SK-N-SH (cell line): ENCODE measurements at regions not wholly inside any gene's neighbourhood (a gene's known extent, or its start where the extent isn't known, plus 50 kb on each side); places are given as distances from the start of the nearest gene placed in this dataset.

ENCODE experiments used
- CTCF ChIA-PET: fragments of 300-600, 350-600 bp; formaldehyde crosslinking; extraction: SDS; loops from one replicate; lab custom pipeline; 2021; lab: Yijun Ruan, JAX
- POLR2A ChIA-PET: fragments of 350-600 bp; sonication (Branson Sonifier 250); formaldehyde crosslinking; extraction: SDS; loops from one replicate; lab custom pipeline; 2020; ENCODE audit warnings: antibody characterized with exemption, inconsistent platforms; lab: Yijun Ruan, JAX
- DNase-seq: peaks from one replicate; pipeline ENCODE4 v3.0.0; 2012
- H2AFZ ChIP-seq: fragments of 200-600 bp; sonication (generic); 2 replicates; pipeline ENCODE4 v1.8.1; 2016; ENCODE audit warnings: antibody characterized with exemption, mild to moderate bottlenecking, low read depth
- H3F3A ChIP-seq: fragments of 200-600 bp; sonication (generic); replicated peaks from 2 replicates; pipeline ENCODE3; 2016; ENCODE audit warnings: antibody characterized with exemption, mild to moderate bottlenecking; ENCODE audit not compliant: insufficient read depth
- H3K27ac ChIP-seq, 2 experiments: fragments of 200-500 bp in 1 of 2; fragments of 200-600 bp in 1 of 2; sonication (Bioruptor generic) in 1 of 2; sonication (generic), shearing (Covaris generic) in 1 of 2; 2 replicates each; pipeline versions ENCODE4 v1.5.1 to v1.6.1; 2014 to 2016; ENCODE audit warnings: low read depth in 2 of 2, inconsistent platforms in 1 of 2, low read length in 1 of 2, mild to moderate bottlenecking in 1 of 2, mixed read lengths in 1 of 2
- H3K27me3 ChIP-seq: fragments of 200-600 bp; sonication (generic), shearing (Covaris generic); 2 replicates; pipeline ENCODE4 v1.6.1; 2016; ENCODE audit warnings: mixed run types; ENCODE audit not compliant: insufficient read depth
- H3K36me3 ChIP-seq, 2 experiments: fragments of 200-500 bp in 1 of 2; fragments of 200-600 bp in 1 of 2; sonication (Bioruptor generic) in 1 of 2; sonication (generic) in 1 of 2; replicated peaks in 1 of 2; 2 replicates each; pipeline versions ENCODE3 to v1.5.1; 2014 to 2016; ENCODE audit warnings: low read length in 1 of 2, mild to moderate bottlenecking in 1 of 2; ENCODE audit not compliant: insufficient read depth in 2 of 2, control insufficient read depth in 1 of 2
- H3K4me1 ChIP-seq, 2 experiments: fragments of 200-500 bp in 1 of 2; fragments of 200-600 bp in 1 of 2; sonication (Bioruptor generic) in 1 of 2; sonication (generic), shearing (Covaris generic) in 1 of 2; 2 replicates each; pipeline versions ENCODE4 v1.5.1 to v1.6.1; 2014 to 2016; ENCODE audit warnings: low read depth in 1 of 2, low read length in 1 of 2, mixed run types in 1 of 2; ENCODE audit not compliant: insufficient read depth in 2 of 2, control insufficient read depth in 1 of 2
- H3K4me2 ChIP-seq: fragments of 200-600 bp; sonication (generic), shearing (Covaris generic); 2 replicates; pipeline ENCODE4 v1.6.1; 2017; ENCODE audit warnings: mixed run types
- H3K4me3 ChIP-seq, 2 experiments: fragments of 200-500 bp in 1 of 2; fragments of 200-600 bp in 1 of 2; sonication (Bioruptor generic) in 1 of 2; sonication (generic), shearing (Covaris generic) in 1 of 2; 2 replicates each; pipeline versions ENCODE4 v1.5.1 to v1.8.1; 2014 to 2016; ENCODE audit warnings: low read depth in 2 of 2, inconsistent platforms in 1 of 2, low read length in 1 of 2, mild to moderate bottlenecking in 1 of 2, mixed read lengths in 1 of 2, moderate library complexity in 1 of 2
- H3K79me2 ChIP-seq: fragments of 200-600 bp; sonication (generic); 2 replicates; pipeline ENCODE4 v1.8.1; 2017; ENCODE audit warnings: mild to moderate bottlenecking; ENCODE audit not compliant: insufficient read depth
- H3K9ac ChIP-seq: fragments of 200-600 bp; sonication (generic); 2 replicates; pipeline ENCODE4 v1.6.1; 2017; ENCODE audit warnings: mixed run types
- H3K9me2 ChIP-seq: fragments of 200-600 bp; sonication (generic); 2 replicates; pipeline ENCODE4 v1.6.1; 2017; ENCODE audit warnings: mixed run types
- H3K9me3 ChIP-seq: fragments of 200-600 bp; sonication (generic); 2 replicates; pipeline ENCODE4 v1.6.1; 2017; ENCODE audit warnings: mixed run types, mild to moderate bottlenecking, moderate library complexity
- H4K20me1 ChIP-seq: fragments of 200-600 bp; sonication (generic); 2 replicates; pipeline ENCODE4 v1.6.1; 2017; ENCODE audit warnings: mild to moderate bottlenecking, mixed run types; ENCODE audit not compliant: insufficient read depth
- CHD2 ChIP-seq: fragments of 150-350 bp; IDR thresholded peaks from 2 replicates; pipeline ENCODE4 v1.6.1; 2018; ENCODE audit warnings: low read length; ENCODE audit not compliant: partially characterized antibody
- EZH2phosphoT487 ChIP-seq: fragments of 200-600 bp; sonication (generic); IDR thresholded peaks from 2 replicates; pipeline ENCODE4 v1.6.1; 2017; ENCODE audit warnings: low read depth, mixed run types, mild to moderate bottlenecking, antibody characterized with exemption, moderate library complexity, borderline replicate concordance
- FOSL2 ChIP-seq: IDR thresholded peaks from 2 replicates; pipeline ENCODE4 v1.4.0; 2012; ENCODE audit warnings: low read depth, mild to moderate bottlenecking, moderate library complexity, borderline replicate concordance
- FOXJ3 ChIP-seq: sonication (generic); formaldehyde crosslinking; IDR thresholded peaks from 2 replicates; pipeline ENCODE4 v1.5.1; 2020; ENCODE audit warnings: mild to moderate bottlenecking, missing genetic modification reagents
- FOXM1 ChIP-seq: IDR thresholded peaks from 2 replicates; pipeline ENCODE4 v1.4.0; 2012; ENCODE audit warnings: low read depth, mild to moderate bottlenecking
- GATA2 ChIP-seq: sonication (generic); formaldehyde crosslinking; IDR thresholded peaks from 2 replicates; pipeline ENCODE4 v1.5.0; 2020; ENCODE audit warnings: mild to moderate bottlenecking, missing genetic modification reagents
- MXI1 ChIP-seq: IDR thresholded peaks from 2 replicates; pipeline ENCODE4 v1.6.1; 2012; ENCODE audit warnings: mild to moderate bottlenecking, low read depth, low read length, improper control_type of control experiment
- PBX3 ChIP-seq: IDR thresholded peaks from 2 replicates; pipeline ENCODE4; 2012
- RCOR1 ChIP-seq: fragments of 150-350 bp; IDR thresholded peaks from 2 replicates; pipeline ENCODE4 v1.6.1; 2017; ENCODE audit warnings: antibody characterized with exemption, low read length
- RXRA ChIP-seq: IDR thresholded peaks from 2 replicates; pipeline ENCODE4 v1.4.0; 2012; ENCODE audit warnings: low read depth, mild to moderate bottlenecking, borderline replicate concordance
- SIN3A ChIP-seq: IDR thresholded peaks from 2 replicates; pipeline ENCODE4 v1.6.1; 2012; ENCODE audit warnings: low read depth, mild to moderate bottlenecking, low read length, moderate library complexity, borderline replicate concordance
- TAF1 ChIP-seq: IDR thresholded peaks from 2 replicates; pipeline ENCODE4 v1.6.1; 2012; ENCODE audit warnings: low read depth, mild to moderate bottlenecking, low read length, moderate library complexity, borderline replicate concordance
- TCF12 ChIP-seq: IDR thresholded peaks from 2 replicates; pipeline ENCODE4 v1.4.0; 2012
- USF1 ChIP-seq: IDR thresholded peaks from 2 replicates; pipeline ENCODE4 v1.4.0; 2012; ENCODE audit warnings: low read depth, borderline replicate concordance
- USF2 ChIP-seq: fragments of 150-350 bp; IDR thresholded peaks from 2 replicates; pipeline ENCODE4 v1.6.1; 2017; ENCODE audit warnings: antibody characterized with exemption, low read length, low read depth, borderline replicate concordance
- WGBS: methylation state at CpG from one replicate; pipeline ENCODE4 v1.1.6; 2017; ENCODE audit warnings: low lambda C conversion rate; 5-methylcytosine and 5-hydroxymethylcytosine counted together
- TF ChIP-seq, protein P1 (sequence below): IDR thresholded peaks from 2 replicates; pipeline ENCODE4 v1.4.0; 2012; ENCODE audit warnings: low read depth
- TF ChIP-seq, protein P2 (sequence below): fragments of 200-600 bp; sonication (generic); IDR thresholded peaks from 2 replicates; pipeline ENCODE4 v1.6.1; 2017; ENCODE audit warnings: antibody characterized with exemption, mild to moderate bottlenecking, moderate library complexity
- TF ChIP-seq, protein P3 (sequence below): IDR thresholded peaks from 2 replicates; pipeline ENCODE4 v1.4.0; 2012; ENCODE audit warnings: low read depth, borderline replicate concordance

GRCh38 chr1:238129677-238130076 is 239.0 kb upstream of the ZP4 start (continued):
- TF ChIP-seq TAF1 (no peak), USF2 (no peak), MXI1 (no peak), USF1 (no peak)

DNA sequence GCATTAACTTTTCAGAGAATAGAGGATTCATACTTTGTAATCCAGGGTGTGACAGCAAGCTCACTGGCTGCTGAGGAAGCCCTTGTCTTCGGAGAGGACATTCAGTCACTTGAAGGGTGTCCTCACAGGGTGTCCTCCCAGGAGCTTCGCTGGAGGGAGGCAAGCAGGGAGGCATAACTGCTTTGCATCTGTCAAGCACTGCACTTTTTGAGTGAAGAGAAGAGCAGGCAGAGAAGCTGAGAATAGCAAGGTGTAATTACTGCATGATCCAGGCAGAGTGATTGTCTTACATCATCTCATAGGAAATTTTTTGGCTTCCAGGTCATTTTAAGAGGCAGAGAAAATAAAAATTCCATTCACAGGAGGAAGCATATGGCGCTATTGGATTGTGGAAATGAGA is 232.5 kb upstream of the ZP4 start:
- 14% methylated on average over 3 of the region's 3 CpGs for WGBS
- ChIA-PET POLR2A (no interaction called here), CTCF (interaction anchor here (1.2 kb wide), 1 partner anchor 9 kb away, joined by 4 read pairs; no protein-coding TSS in a partner anchor)
- no peak for DNase-seq
- H3K9me2 ChIP-seq, result no peaks in the 10 kb centered on the region
- H3K27me3 ChIP-seq, result no peaks in the 10 kb centered on the region
- TF ChIP-seq, protein P1, sequence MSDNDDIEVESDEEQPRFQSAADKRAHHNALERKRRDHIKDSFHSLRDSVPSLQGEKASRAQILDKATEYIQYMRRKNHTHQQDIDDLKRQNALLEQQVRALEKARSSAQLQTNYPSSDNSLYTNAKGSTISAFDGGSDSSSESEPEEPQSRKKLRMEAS, result no peak
- TF ChIP-seq PBX3 (no peak), FOXM1 (no peak), EZH2phosphoT487 (no peak), GATA2 (CRISPR knock-in tag) (no peak), RCOR1 (no peak), MXI1 (no peak), FOXJ3 (CRISPR knock-in tag) (no peak), SIN3A (no peak), TCF12 (no peak), CHD2 (no peak), FOSL2 (no peak), RXRA (no peak)
- TF ChIP-seq, protein P2, sequence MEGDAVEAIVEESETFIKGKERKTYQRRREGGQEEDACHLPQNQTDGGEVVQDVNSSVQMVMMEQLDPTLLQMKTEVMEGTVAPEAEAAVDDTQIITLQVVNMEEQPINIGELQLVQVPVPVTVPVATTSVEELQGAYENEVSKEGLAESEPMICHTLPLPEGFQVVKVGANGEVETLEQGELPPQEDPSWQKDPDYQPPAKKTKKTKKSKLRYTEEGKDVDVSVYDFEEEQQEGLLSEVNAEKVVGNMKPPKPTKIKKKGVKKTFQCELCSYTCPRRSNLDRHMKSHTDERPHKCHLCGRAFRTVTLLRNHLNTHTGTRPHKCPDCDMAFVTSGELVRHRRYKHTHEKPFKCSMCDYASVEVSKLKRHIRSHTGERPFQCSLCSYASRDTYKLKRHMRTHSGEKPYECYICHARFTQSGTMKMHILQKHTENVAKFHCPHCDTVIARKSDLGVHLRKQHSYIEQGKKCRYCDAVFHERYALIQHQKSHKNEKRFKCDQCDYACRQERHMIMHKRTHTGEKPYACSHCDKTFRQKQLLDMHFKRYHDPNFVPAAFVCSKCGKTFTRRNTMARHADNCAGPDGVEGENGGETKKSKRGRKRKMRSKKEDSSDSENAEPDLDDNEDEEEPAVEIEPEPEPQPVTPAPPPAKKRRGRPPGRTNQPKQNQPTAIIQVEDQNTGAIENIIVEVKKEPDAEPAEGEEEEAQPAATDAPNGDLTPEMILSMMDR, result no peak
- TF ChIP-seq, protein P3, sequence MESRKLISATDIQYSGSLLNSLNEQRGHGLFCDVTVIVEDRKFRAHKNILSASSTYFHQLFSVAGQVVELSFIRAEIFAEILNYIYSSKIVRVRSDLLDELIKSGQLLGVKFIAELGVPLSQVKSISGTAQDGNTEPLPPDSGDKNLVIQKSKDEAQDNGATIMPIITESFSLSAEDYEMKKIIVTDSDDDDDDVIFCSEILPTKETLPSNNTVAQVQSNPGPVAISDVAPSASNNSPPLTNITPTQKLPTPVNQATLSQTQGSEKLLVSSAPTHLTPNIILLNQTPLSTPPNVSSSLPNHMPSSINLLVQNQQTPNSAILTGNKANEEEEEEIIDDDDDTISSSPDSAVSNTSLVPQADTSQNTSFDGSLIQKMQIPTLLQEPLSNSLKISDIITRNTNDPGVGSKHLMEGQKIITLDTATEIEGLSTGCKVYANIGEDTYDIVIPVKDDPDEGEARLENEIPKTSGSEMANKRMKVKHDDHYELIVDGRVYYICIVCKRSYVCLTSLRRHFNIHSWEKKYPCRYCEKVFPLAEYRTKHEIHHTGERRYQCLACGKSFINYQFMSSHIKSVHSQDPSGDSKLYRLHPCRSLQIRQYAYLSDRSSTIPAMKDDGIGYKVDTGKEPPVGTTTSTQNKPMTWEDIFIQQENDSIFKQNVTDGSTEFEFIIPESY, result no peak
- H3K27ac ChIP-seq, result no peak overlapping the region
- H3K4me2 ChIP-seq, result no peak overlapping the region
- H3K9ac ChIP-seq, result no peak overlapping the region
- H4K20me1 ChIP-seq, result no peaks in the 10 kb centered on the region
- H3K4me3 ChIP-seq, result no peak overlapping the region
- no peaks in the 10 kb centered on the region for H3K4me1 ChIP-seq
- no peaks in the 10 kb centered on the region for H3K9me3 ChIP-seq
- H3F3A ChIP-seq, result no peaks in the 10 kb centered on the region
- no peaks in the 10 kb centered on the region for H3K36me3 ChIP-seq
- H2AFZ ChIP-seq, result no peak overlapping the region
- H3K79me2 ChIP-seq, result no peaks in the 10 kb centered on the region
